Tibial nerve (tissue), 4 donors: ENCODE measurements at regions not wholly inside any gene's neighbourhood (a gene's known extent, or its start where the extent isn't known, plus 50 kb on each side); places are given as distances from the start of the nearest gene placed in this dataset.

Source experiments
- DNase-seq, 2 donors: peaks; one replicate each; pipeline ENCODE4 v3.0.0-alpha.2; 2019; ENCODE audit warnings: low spot score in 2 of 2
- H3K27ac ChIP-seq, 4 donors: fragments of 200-600 bp; sonication (generic) in 3 of 4; one replicate each; pipeline ENCODE4 v1.5.1; 2017 to 2019; ENCODE audit warnings: mild to moderate bottlenecking in 1 of 4
- H3K27me3 ChIP-seq, 2 donors: fragments of 200-600 bp; sonication (generic) in 1 of 2; one replicate each; pipeline versions ENCODE4 v1.5.1 to v1.6.0; 2017 to 2019
- H3K36me3 ChIP-seq, 3 donors: fragments of 200-600 bp; sonication (generic); one replicate each; pipeline ENCODE4 v1.5.1; 2018 to 2019
- H3K4me1 ChIP-seq, 4 donors: fragments of 200-600 bp; sonication (generic) in 3 of 4; one replicate each; pipeline ENCODE4 v1.5.1; 2017 to 2019
- H3K4me3 ChIP-seq, 4 donors: fragments of 200-600 bp; sonication (generic) in 3 of 4; one replicate each; pipeline ENCODE4 v1.5.1; 2017 to 2019; ENCODE audit warnings: mild to moderate bottlenecking in 1 of 4, moderate library complexity in 1 of 4
- H3K9me3 ChIP-seq, 4 donors: fragments of 200-600 bp; sonication (generic) in 3 of 4; one replicate each; pipeline ENCODE4 v1.5.1; 2017 to 2019
- CTCF ChIP-seq, 5 experiments: fragments of 200-600 bp in 3 of 5; fragments of 450-650 bp in 2 of 5; sonication (generic) in 3 of 5; IDR thresholded peaks; one replicate each; pipeline ENCODE4 v1.5.1; 2016 to 2019; ENCODE audit warnings: antibody characterized with exemption in 5 of 5, mild to moderate bottlenecking in 3 of 5, moderate library complexity in 2 of 5
- EP300 ChIP-seq, 2 donors: sonication (generic); formaldehyde crosslinking; IDR thresholded peaks; one replicate each; pipeline ENCODE4 v1.6.1; 2017; ENCODE audit warnings: antibody characterized with exemption in 2 of 2, mild to moderate bottlenecking in 1 of 2
- POLR2A ChIP-seq, 2 donors: fragments of 450-650 bp; IDR thresholded peaks; one replicate each; pipeline ENCODE4 v1.6.1; 2017; ENCODE audit warnings: antibody characterized with exemption in 2 of 2, mild to moderate bottlenecking in 2 of 2, moderate library complexity in 2 of 2
- WGBS, 2 donors: methylation state at CpG; one replicate each; pipeline ENCODE4 v1.1.5; 2018; 5-methylcytosine and 5-hydroxymethylcytosine counted together

GRCh38 chr1:47593013-47593568, 155.2 kb downstream of the FOXD2 start:
- H3K4me3 ChIP-seq: peak overlapping the region in 3 of 4 donors; percentile 0 to 28 (median 18)
- no peak overlapping the region for H3K27ac ChIP-seq
- 14 to 22% methylated on average over 42 to 47 of the region's 47 CpGs for WGBS, 2 donors
- DNase-seq: no peak
- H3K36me3 ChIP-seq: no peaks in the 10 kb centered on the region
- no peaks in the 10 kb centered on the region for H3K9me3 ChIP-seq
- H3K27me3 ChIP-seq: peaks cover 0 to 31% of the 10 kb centered on the region in 2 donors
- TF ChIP-seq POLR2A (IDR thresholded peaks at IDR 0.05) (no peak), CTCF (IDR thresholded peaks at IDR 0.05) (no peak), EP300 (IDR thresholded peaks at IDR 0.05) (no peak)
- peaks cover 0 to 18% (median 3%) of the 10 kb centered on the region in 4 donors for H3K4me1 ChIP-seq

- 32 to 42% methylated on average over 8 to 12 of the region's 12 CpGs for WGBS, 2 donors
- H3K4me3 ChIP-seq: peak overlapping the region in 2 of 4 donors; percentile 0 to 28
- H3K36me3 ChIP-seq: no peaks in the 10 kb centered on the region
- TF ChIP-seq CTCF (IDR thresholded peaks at IDR 0.05): no peak
- no peaks in the 10 kb centered on the region for H3K9me3 ChIP-seq
- peaks cover 0 to 31% of the 10 kb centered on the region in 2 donors for H3K27me3 ChIP-seq
- H3K4me1 ChIP-seq: peaks cover 0 to 16% (median 3%) of the 10 kb centered on the region in 4 donors
- H3K27ac ChIP-seq: no peak overlapping the region
- DNase-seq: no peak
Observed at GRCh38 chr1:47593598-47594285, 155.9 kb downstream of the FOXD2 start.

- DNase-seq: no peak
- TF ChIP-seq CTCF (IDR thresholded peaks at IDR 0.05) (no peak), POLR2A (IDR thresholded peaks at IDR 0.05) (no peak), EP300 (IDR thresholded peaks at IDR 0.05) (no peak)
- Histone ChIP-seq H3K4me3 (no peak overlapping the region), H3K36me3 (no peaks in the 10 kb centered on the region), H3K4me1 (peaks cover 0 to 16% (median 3%) of the 10 kb centered on the region in 4 donors), H3K9me3 (peaks cover 0 to 7% (median 0%) of the 10 kb centered on the region in 4 donors), H3K27ac (no peak overlapping the region), H3K27me3 (peaks cover 0 to 26% of the 10 kb centered on the region in 2 donors)
- WGBS, 2 donors: 97 to 100% methylated on average over 4 of the region's 4 CpGs
Observed at GRCh38 chr1:47594627-47595026, 156.8 kb downstream of the FOXD2 start.

- 82 to 93% methylated on average over 3 of the region's 3 CpGs for WGBS, 2 donors
- H3K4me3 ChIP-seq: no peak overlapping the region
- H3K4me1 ChIP-seq: peaks cover 0 to 16% (median 3%) of the 10 kb centered on the region in 4 donors
- no peak overlapping the region for H3K27ac ChIP-seq
- H3K9me3 ChIP-seq: peaks cover 0 to 17% (median 0%) of the 10 kb centered on the region in 4 donors
- H3K27me3 ChIP-seq: peaks cover 0 to 25% of the 10 kb centered on the region in 2 donors
- no peaks in the 10 kb centered on the region for H3K36me3 ChIP-seq
- DNase-seq: no peak
- TF ChIP-seq POLR2A (IDR thresholded peaks at IDR 0.05) (no peak), EP300 (IDR thresholded peaks at IDR 0.05) (no peak), CTCF (IDR thresholded peaks at IDR 0.05) (no peak)
Observed at GRCh38 chr1:47596328-47596727, 158.5 kb downstream of the FOXD2 start.

GRCh38 chr1:47598357-47598756, 160.5 kb downstream of the FOXD2 start:
- TF ChIP-seq CTCF (IDR thresholded peaks at IDR 0.05) (no peak), EP300 (IDR thresholded peaks at IDR 0.05) (no peak), POLR2A (IDR thresholded peaks at IDR 0.05) (no peak)
- no peak for DNase-seq
- Histone ChIP-seq H3K36me3 (no peaks in the 10 kb centered on the region), H3K27ac (no peak overlapping the region), H3K4me3 (no peak overlapping the region), H3K4me1 (peaks cover 0 to 8% (median 0%) of the 10 kb centered on the region in 4 donors), H3K27me3 (peaks cover 0 to 16% of the 10 kb centered on the region in 2 donors), H3K9me3 (peaks cover 0 to 37% (median 0%) of the 10 kb centered on the region in 4 donors)
- 73 to 75% methylated on average over 8 of the region's 8 CpGs for WGBS, 2 donors
